ENCODE measurements at regions not wholly inside any gene's neighbourhood (a gene's known extent, or its start where the extent isn't known, plus 50 kb on each side); places are given as distances from the start of the nearest gene placed in this dataset.

- Histone ChIP-seq H3K4me3 (no peak overlapping the region), H3K36me3 (no peaks in the 10 kb centered on the region), H3K27ac (replicated peaks) (no peak overlapping the region), H3K9me3 (replicated peaks) (peaks cover 19% of the 10 kb centered on the region), H3K27me3 (ENCODE audit: low read depth) (peaks cover 60% of the 10 kb centered on the region), H3K4me1 (no peaks in the 10 kb centered on the region)
- intact Hi-C loops (cut with micrococcal nuclease) = no loop called here
- no peak for DNase-seq
- no peak for TF ChIP-seq CTCF (IDR thresholded peaks at IDR 0.05; ENCODE audit: borderline replicate concordance)
Observed at GRCh38 chr14:101096551-101096950, 193.0 kb upstream of the RTL1 start.

- no peak overlapping the region for H3K27ac ChIP-seq (replicated peaks)
- peaks cover 19% of the 10 kb centered on the region for H3K9me3 ChIP-seq (replicated peaks)
- intact Hi-C loops (cut with micrococcal nuclease) = no loop called here
- H3K4me1 ChIP-seq = no peaks in the 10 kb centered on the region
- H3K27me3 ChIP-seq (ENCODE audit: low read depth) = peaks cover 62% of the 10 kb centered on the region
- no peak for DNase-seq
- H3K4me3 ChIP-seq = no peak overlapping the region
- H3K36me3 ChIP-seq = no peaks in the 10 kb centered on the region
- no peak for TF ChIP-seq CTCF (IDR thresholded peaks at IDR 0.05; ENCODE audit: borderline replicate concordance)
Observed at GRCh38 chr14:101097109-101097793, 193.7 kb upstream of the RTL1 start.

DNA sequence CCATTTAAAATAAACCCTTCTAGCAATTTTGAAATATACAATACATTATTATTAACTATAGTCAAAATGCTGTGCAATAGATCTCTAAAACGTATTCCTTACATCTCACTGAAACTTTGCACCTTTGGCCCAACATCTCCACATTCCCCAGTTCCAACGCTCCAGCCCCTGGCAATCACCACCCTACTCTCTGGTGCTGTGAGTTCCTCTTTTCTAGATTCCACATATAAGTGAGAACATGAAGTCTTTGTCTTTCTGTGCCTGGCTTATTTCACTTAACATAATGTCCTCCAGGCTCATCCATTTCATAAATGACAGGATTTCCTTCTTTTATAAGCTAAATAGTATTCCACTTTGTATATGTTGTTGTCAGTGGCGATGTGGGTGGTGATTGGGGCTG, 194.7 kb upstream of the RTL1 start:
- Histone ChIP-seq H3K4me1 (no peaks in the 10 kb centered on the region), H3K27me3 (ENCODE audit: low read depth) (peaks cover 64% of the 10 kb centered on the region), H3K36me3 (no peaks in the 10 kb centered on the region), H3K9me3 (replicated peaks) (peaks cover 19% of the 10 kb centered on the region), H3K4me3 (no peak overlapping the region), H3K27ac (replicated peaks) (no peak overlapping the region)
- intact Hi-C loops (cut with micrococcal nuclease) = no loop called here
- no peak for DNase-seq
- no peak for TF ChIP-seq CTCF (IDR thresholded peaks at IDR 0.05; ENCODE audit: borderline replicate concordance)

DNA sequence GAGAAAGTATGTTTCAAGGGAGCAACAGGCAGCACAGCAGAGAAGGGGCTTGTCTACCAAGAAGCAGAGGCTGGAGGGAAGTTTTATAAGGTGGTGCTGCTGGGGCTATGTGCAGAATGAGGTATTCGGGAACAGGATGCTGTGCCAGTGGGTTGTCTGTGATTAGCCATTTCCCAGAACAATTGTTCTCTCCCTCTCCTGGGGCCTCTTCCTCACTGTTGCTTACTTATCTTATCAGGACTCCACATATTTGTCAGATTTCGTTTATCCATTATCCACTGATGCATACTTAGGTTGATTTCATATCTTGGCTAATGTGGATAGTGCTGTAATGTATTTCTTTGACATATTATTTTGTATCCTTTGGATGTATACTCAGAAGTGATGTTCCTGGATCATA, 195.1 kb upstream of the RTL1 start:
- intact Hi-C loops (cut with micrococcal nuclease) = no loop called here
- no peaks in the 10 kb centered on the region for H3K4me1 ChIP-seq
- no peaks in the 10 kb centered on the region for H3K36me3 ChIP-seq
- no peak for DNase-seq
- peaks cover 64% of the 10 kb centered on the region for H3K27me3 ChIP-seq (ENCODE audit: low read depth)
- no peak overlapping the region for H3K27ac ChIP-seq (replicated peaks)
- H3K9me3 ChIP-seq (replicated peaks) = peaks cover 19% of the 10 kb centered on the region
- TF ChIP-seq CTCF (IDR thresholded peaks at IDR 0.05; ENCODE audit: borderline replicate concordance) = no peak
- H3K4me3 ChIP-seq = no peak overlapping the region

DNA sequence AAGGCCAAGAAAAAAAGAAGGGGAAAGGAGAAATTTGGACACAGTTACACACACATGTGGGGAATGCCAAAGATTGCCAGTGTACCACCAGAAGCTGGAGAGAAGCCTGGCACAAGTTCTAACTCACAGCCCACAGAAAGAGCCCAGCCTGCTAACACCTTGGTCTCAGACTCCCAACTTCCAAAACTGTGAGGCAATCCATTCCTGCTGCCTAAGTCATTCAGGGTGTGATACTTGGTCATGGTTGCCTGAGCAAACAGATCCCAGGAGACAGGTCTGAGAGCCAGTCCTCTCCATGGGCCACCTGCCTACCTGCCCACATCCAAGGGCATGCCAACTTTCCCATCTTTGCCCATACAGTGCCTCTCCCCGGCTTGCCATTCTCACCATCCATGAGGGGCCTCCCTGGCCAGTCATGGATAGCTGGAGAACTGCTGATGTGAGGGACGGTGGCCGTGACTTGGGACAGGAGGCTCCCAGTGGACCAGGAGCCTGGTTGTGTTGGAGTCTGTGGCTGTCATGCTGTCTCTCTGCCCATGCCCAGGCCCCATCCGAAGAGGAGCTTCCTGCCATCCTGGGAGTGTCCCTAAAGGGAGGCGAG, 198.0 kb upstream of the RTL1 start:
- no peak for DNase-seq
- peaks cover 19% of the 10 kb centered on the region for H3K9me3 ChIP-seq (replicated peaks)
- intact Hi-C loops (cut with micrococcal nuclease) = no loop called here
- no peak overlapping the region for H3K4me3 ChIP-seq
- no peaks in the 10 kb centered on the region for H3K36me3 ChIP-seq
- H3K4me1 ChIP-seq = no peaks in the 10 kb centered on the region
- H3K27ac ChIP-seq (replicated peaks) = no peak overlapping the region
- TF ChIP-seq CTCF (IDR thresholded peaks at IDR 0.05; ENCODE audit: borderline replicate concordance) = no peak
- peaks cover 43% of the 10 kb centered on the region for H3K27me3 ChIP-seq (ENCODE audit: low read depth)
